GM19328 (cell line): ENCODE measurements at regions not wholly inside any gene's neighbourhood (a gene's known extent, or its start where the extent isn't known, plus 50 kb on each side); places are given as distances from the start of the nearest gene placed in this dataset.

Source experiments
- ATAC-seq: cut with Tn5 transposase; IDR thresholded peaks from one replicate; pipeline ENCODE4 v1.9.1; 2021; ENCODE audit warnings: mild to moderate bottlenecking, moderate library complexity; ENCODE audit not compliant: unreplicated experiment

DNA sequence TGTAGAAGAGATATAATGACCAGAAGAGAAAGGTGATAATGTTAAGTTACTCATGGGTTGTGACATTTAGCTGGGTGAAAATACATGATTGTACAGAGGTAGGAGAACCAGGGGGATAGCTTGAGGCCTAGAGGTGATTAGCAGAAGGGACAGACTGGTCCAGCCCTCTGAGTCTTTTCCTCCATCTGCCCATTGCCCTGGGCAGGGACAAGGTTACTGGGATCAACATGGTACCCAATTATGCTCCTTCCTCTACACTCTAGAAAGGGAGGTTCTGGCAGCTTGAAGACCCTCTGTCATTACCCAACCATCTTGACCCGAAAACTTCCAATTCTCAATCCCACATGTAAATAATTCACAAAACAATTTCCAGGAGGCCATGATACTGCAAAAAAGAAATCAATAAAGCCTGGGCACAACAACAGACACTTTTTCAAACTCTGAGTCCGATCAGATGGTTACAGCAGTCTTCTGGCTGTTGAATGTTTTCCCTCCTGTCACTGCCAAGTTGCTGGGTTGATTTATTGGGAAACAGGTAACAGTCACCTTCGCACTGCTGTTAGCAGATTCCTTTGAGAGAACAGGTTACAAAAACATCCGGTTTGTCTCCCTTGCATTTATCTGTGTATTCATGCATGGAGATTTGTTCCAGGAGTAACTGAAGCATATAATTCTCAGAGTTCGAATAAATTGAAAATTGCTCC is 239.1 kb upstream of the HTR2A start:
- no peak for ATAC-seq

DNA sequence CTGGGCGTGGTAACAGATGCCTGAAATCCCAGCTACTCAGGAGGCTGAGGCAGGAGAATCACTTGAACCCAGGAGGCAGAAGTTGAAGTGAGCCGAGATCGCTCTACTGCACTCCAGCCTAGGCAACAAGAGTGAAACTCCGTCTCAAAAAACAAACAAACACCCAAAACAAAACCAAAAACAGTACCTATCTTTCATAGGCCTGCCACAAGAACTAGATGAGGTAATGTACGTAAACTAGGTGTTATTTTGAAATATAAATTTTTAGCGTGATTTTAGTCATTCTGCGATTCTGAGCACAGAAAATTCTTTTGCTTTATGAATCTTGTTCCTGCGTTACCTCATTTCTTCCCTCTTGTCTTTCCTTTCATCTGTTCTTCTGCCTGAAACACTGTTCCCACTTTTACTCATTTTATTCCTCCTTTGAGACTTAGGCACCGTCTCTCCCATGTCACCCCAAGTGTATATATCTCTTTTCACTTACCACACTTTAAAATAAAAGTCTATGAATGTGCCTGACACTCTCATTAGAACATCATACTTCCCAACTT is 238.2 kb upstream of the HTR2A start:
- ATAC-seq = no peak

DNA sequence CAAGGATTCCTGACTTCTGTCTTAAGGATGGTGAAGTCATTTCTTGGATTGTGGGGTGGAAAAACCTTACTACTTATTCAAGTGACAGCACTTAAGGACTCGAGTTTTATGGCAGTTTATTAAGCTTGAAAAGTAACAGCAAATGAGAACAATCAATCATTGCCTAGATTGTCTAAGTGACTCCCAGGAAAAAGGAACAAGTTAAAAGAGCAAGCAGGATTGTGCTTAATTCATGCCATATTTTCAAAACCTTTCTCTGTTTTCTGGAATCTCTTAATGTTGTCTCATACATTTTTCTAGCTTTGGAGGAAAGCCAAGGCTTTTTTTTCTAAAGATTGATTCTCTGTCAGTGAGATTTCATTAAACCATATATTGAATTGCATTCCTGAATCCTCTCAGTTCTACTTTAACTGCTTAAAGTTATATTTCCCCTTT is 236.2 kb upstream of the HTR2A start:
- no peak for ATAC-seq

DNA sequence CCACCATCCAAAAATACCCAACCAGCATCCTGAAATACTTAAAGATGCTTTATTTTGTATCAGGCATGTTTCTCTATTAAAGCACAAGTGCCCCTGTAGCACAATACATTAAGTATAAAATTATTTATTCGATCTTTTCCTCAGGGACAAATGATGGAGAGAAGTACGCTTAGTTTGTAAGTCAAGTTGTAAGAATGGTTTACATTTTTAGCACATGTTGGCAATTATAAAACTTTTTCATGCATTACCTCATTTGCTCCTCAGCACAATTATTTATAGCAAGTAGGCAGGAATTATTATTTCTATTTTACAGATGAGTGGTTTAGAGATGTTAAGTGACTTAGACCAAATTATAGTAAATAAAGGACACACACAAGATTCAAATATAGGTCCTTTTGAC is 232.6 kb upstream of the HTR2A start:
- no peak for ATAC-seq

DNA sequence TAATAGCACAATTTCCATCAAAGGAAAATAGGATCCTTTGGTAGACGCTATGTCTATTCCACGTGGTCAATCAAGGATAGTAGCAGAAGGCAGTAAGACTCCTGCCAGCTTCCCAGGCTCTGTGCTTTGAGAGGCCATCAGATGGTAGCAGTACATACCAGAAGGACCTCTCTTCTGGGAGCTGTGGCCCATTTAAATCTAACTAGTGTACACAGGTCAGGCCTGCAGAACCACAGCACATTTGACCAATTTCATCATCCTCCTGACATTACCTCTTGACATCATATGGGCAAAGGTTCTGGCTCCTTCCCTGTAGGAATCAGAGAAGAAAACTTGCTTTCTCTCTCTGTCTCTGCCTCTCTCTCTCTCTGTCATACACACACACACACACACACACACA is 229.6 kb upstream of the HTR2A start:
- ATAC-seq = no peak

DNA sequence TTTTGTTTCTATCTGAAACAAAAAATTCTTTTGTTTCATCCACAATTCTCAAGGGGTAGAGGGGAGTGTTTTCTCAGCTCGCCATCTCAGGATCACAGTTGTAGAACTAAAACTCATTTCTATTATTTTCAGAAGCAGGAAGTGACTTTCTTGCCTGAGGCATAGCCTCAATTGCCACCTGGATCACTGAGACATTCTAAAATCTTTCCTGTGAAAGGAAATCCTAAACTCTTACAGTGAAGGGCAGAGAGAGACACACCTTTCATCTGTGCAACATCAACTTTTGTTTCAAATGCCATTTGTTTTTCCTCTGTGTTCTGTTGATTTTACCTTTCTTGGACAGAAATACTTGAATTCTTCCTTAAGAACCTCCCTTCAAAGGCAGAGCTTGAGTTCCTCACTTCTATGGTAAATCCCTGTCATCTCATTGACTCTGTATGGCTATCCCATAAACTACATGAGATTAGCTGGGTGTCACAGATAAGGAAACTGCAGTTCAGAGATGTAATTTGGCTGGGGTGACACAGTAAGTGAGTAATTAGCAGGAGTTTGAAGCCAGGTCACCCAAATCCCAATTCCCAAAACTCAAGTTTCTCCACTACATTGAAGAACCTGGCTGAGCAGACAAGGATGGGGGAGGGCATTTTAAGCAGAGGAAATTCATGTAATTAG is 224.4 kb upstream of the HTR2A start:
- ATAC-seq = no peak

DNA sequence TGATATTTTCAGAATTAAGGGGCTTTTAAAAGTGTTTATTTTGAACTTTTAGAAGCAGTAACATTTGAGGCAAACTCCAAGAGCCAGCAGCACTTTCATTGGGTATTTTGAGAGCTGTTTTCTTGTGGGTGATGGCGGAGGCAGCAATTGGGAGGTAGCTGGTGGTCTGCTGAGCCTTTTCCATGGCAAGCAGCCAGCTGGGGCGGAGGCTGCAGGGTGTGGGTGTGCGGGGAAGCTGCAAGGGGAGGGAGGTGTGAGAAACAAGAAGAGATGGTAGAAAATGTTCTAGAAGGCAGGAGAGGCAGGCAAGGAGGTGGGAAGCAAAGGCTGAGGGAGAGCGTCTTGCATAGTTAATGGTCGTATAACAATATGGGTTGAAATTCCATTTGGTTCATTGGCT is 223.4 kb upstream of the HTR2A start:
- no peak for ATAC-seq

DNA sequence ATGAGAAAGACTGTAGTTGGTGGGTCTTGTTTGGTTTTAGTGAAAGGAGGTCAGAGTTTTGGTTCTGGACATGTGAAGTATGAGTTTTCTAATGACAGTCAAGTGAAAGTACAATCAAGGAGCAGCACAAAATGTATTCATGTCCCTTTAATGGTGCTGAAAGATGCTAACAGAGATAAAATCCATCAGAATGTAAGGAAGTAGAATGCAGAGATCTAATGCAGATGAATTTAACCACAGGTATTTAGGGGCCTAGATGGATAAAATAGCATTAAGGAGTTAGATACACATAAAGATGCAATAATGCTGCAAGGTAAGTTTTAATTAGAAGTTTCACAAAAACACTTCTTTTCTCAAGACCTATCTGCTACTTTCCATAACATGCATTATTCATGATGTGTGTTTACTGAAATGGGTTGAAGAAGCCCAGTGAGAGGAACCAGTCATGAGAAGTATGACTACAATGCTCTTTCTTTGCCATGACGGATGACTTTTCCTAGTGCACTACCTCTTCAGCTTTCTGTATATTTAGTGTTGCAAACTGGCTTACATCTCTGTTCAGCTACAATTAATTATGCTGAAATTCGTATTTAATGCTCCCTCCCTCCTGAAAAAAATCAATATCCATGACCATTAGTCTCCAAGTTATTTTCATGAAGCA is 222.9 kb upstream of the HTR2A start:
- ATAC-seq = no peak

DNA sequence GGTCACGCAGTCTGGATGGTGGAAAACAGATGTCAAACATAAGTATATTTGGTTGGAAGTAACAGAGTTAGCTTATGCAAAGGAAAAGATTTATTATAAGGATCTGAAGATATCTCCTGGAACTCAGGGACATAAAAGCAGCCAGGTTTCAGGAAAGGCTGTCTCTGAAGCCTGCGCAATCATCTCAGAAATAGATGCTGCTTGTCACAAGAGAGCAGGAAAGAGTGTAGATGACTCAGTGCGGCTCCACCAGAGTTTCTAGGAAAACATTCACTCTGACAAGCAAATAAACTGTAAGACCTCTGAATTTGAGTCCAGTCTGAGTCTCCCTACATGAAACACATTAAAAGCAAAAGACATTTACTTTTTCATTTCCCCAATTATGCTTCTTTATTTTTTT is 220.4 kb upstream of the HTR2A start:
- no peak for ATAC-seq

DNA sequence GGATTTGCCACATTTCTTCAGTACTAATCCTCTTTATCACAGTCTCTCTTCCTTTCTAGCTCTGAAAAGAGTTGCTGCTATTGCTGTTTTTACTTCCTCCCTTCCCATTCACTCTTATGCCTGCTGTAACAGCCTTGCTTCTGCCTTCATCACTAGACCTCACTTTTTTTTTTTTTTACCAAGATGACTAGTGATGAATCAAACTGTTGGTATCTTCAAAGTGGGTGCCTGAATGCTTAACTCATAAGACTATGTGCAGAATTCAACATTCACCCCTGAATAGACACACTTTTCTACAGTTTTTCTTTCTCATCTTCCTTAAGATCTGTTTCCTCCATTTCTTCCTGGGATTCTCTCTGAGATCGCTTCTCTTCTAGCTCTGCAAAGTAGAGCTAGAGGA is 217.2 kb upstream of the HTR2A start:
- ATAC-seq = no peak

DNA sequence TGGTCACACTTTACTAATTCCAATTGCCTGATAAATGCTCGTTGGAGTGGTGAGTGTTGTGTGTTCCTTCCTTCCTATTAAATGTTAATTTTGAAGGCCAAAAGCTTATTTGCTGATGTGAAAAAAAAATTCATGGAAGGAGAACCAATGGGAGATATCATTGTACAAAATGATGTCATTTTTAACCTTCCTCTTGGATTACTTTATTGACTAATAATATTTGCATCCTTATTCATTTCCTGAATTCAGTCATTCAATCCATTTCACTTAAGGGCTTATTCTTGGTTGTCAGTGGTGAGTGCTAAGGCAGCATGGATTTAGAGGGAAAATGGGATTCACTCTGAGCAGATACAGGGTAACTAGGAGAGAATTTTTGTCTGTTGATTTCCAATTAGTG is 216.0 kb upstream of the HTR2A start:
- ATAC-seq = no peak

DNA sequence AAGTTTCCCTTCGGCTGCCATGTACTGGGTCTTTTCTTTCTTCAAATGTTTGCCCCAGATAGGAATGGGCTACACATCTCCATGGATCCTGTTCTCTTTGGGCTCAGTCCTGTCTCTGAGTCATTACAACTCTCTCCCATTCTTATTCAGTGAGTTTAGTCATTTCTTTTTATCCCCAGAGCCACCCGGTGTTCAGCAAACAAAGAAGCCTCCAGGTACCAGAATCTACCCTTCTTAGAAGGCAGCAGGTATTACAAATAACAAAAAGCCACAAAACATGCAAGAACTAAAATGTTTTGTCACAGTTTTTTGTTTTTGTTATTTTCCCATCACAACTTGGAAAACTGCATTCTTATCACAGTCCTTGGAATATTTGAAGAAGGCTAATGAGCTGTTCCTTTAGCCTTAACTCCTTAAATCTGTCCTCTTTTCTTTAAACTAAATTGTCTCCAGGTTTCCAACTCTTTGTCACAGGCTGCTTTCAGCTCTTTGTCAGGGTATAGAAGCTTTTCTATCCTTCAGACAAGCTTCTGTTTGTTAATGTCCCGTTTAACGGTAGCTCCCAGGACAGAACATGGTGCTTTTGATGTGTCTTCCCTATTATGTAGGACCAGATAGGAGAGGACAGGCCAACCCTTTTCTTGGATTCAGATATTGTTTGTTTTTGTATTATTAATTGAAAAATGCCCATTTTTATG is 215.5 kb upstream of the HTR2A start:
- ATAC-seq = no peak

DNA sequence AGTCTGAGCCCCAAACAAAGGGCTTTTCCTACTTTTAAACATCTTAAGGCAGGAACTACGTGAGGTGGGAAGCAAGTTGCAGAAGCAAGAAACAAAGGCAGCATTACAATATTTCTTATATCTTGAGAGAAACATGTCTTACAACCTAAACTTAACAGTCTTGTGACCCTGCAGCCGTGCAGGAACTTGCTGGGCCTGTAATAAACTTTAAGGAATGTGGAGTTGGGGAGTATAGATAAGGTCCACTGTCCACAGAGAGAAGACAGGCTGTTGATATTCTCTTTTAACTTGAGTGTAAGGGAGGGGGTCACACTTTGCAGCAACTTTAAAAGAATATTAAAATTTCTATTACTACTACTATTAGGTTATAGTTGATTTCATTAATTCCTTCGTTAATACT is 214.6 kb upstream of the HTR2A start:
- no peak for ATAC-seq

DNA sequence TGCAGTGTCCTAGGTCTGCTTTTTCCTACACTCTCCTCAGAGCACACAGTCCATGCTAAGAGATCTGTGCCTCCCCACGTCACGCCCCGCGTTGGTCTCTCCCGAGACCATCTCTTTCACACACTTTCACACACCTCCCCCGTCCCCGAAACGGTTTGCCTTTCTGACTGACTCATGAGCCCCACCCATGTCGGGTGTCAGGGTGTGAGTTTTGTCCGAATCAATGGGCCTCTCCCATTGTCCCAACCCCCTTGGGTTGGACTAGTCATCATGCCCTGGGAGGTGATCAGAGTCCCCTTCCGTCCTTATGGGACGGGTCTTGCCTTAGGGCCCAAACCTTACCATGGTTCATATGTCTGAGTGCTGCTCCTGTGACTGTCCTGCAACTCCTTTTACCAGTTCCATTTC is 214.0 kb upstream of the HTR2A start:
- ATAC-seq = no peak

DNA sequence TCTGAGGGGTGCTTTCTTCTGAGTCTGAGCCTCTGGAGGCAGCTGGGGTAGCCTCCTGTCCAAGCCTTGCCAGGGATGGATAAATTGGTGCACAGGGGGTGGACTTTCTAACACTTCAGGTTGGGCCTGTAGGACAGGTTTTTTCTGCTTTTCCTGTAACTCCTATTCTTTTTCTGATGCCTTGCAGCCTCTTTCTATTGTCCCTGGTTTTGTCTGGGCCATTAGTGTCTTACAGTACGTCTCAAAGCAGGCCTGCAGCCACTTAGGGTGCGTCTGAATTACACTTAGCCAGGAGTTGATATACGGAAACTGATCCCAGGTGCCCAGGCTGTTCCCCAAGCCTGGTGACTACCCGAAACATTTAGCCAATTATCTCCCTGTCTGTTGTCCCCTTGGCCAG is 213.3 kb upstream of the HTR2A start:
- no peak for ATAC-seq

DNA sequence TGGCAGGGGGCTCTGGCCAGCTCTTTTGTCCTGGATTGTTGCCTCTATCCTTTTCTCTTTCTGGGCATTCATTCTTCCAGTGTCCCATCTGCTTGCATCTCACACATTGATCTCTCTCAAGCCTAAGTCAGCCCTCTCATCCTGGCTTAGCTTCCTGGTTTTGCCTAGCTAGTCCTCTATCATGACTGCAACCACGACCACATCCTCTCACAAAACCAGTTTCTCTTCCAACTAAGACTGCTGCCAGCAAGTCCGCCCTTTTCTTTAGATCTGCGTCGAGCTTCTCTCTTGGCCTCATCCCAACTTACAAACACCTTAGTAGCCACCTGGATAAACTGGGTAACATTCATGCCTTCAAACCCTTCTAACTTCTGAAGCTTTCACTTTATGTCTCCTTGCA is 212.2 kb upstream of the HTR2A start:
- peak; percentile 73 for ATAC-seq

DNA sequence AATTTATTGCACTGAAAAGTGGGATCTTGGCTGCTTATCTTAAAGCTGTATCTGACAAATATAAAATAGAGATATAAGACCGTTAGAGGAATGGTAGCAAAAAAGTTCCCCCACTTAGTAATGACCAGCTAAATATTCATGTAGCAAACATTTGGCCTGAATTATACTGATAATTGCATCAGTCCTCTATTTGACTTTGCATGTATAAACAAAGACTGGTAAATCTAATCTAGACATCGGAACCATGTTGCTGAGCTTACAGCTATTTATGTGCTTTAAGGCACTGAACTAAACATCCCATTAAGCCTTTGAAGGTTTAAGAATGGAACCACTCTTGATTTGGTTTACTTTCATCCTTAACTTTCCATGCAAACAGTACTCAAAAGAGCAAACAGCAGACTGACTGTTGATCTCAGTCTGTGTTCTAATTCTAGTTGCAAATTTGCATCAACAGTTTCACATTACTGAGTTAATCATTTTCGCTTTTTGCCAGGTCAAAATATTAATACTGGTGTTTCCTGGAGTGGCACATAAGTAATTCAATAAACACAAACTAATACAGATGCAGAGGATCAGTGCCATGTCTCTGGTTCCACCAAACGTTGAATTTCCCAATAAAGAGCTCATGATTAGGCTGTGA is 203.5 kb upstream of the HTR2A start:
- peak; percentile 87 for ATAC-seq

DNA sequence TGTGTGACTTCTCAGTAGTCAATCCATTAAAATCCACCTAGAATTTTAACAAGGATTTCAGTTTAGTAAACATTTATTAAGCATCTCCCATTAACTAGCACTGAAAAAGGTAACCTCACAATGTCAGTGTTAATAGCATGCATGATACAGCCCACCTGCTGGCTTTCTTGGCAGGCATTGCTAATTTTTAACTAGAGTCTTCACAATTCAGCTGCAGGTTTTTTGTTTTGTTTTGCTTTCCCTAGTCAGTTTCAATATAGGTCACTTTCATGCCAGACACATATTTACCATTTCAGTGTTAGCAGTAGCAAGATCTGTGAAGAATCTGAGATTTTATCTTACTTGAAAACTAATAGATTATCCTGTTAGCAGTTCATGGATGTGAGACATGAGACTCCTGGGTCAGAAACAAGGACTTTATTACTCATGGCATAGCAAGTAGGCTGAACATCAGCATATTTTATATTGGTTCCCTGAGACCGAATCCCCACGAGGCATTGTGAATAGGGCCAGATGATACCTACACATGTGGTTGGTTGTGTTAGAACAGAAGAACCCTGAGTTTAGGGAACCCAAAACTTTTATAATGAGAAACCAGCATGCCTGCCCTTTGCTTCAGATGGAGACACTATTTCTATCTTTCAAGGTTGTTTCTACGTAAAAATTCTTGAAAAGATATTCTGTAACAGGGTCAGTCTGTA is 198.0 kb upstream of the HTR2A start:
- ATAC-seq = peak; percentile 71

DNA sequence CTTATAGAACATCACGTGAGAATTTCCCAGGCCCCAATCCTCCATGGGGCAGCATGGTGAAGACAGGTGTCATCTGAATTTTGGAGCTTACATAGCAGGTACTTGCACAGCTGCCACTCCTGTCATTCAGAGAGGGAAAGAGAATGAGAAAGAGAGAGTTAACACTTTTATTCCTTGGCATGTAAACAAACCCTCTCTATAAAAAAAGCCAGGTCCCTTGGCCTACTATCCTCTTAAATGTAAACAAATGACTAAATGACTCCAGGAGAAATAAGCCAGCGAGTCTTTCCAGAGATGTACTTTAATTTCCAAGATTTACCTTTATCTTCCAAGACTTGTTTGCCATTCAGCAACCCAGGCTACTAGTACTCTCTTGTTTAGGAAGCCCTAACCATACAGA is 195.3 kb upstream of the HTR2A start:
- ATAC-seq = no peak

DNA sequence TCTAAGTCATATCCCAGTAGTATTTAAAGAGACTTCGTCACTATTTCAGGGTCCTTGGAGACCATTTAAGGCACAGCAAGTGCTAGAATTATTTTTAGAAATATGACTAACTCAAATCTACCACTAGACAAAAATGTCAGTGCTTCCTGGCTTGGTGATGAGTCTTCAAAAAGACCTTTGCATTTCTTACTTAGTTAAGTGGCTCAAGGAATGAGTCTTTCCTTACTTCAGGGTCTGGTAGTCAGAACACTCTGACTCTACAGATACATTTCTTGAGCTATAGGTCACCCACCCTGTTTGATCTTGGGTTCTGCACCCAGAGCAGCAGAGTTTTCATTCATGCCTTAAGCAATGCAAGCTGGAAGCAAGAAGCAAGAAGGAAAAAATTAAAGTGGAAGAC is 191.0 kb upstream of the HTR2A start:
- no peak for ATAC-seq
